GM12878 (cell line): ENCODE measurements at regions not wholly inside any gene's neighbourhood (a gene's known extent, or its start where the extent isn't known, plus 50 kb on each side); places are given as distances from the start of the nearest gene placed in this dataset.

Source experiments
- ATAC-seq: fragments of 200-7000 bp; cut with Tn5 transposase; 3 replicates; pipeline ENCODE4 v1.9.1; 2020; ENCODE audit warnings: mild to moderate bottlenecking, moderate library complexity
- BruUV-seq: library from RNA; stranded (reverse); fragments of 400-500 nt; replicated peaks from 2 replicates; lab custom pipeline; 2021; lab: Mats Ljungman, UMichigan
- CTCF ChIA-PET: fragments of 300-600 bp; sonication (Branson Sonifier 250); formaldehyde crosslinking; extraction: SDS; loops from one replicate; lab custom pipeline; 2021; ENCODE audit warnings: inconsistent platforms; lab: Yijun Ruan, JAX
- POLR2A ChIA-PET: fragments of 350-600 bp; formaldehyde crosslinking; extraction: SDS; loops from one replicate; lab custom pipeline; 2021; ENCODE audit warnings: inconsistent platforms; lab: Charles Lee
- RAD21 ChIA-PET: fragments of 300-600 bp; sonication (Branson Sonifier 250); formaldehyde crosslinking; loops from one replicate; lab custom pipeline; 2023; ENCODE audit warnings: antibody characterized with exemption; ENCODE audit not compliant: unreplicated experiment; lab: Charles Lee
- SMC1A ChIA-PET: fragments of 300-600 bp; sonication (Branson Sonifier 250); formaldehyde crosslinking; loops from one replicate; lab custom pipeline; 2023; ENCODE audit not compliant: unreplicated experiment, uncharacterized antibody; lab: Charles Lee
- DNase-seq: peaks from one replicate; pipeline ENCODE4 v3.0.0-alpha.2; 2011; ENCODE audit warnings: low read depth, low spot score
- FAIRE-seq: peaks from 3 replicates; lab custom pipeline; 2011; peaks lifted over from hg19 to GRCh38; lab: Jason Lieb, UNC
- H2AFZ ChIP-seq: 2 replicates; pipeline ENCODE4 v1.6.0; 2011; ENCODE audit warnings: low read depth, low read length, control low read depth; ENCODE audit not compliant: control insufficient read depth
- H3K27ac ChIP-seq: 2 replicates; pipeline ENCODE4 v1.5.1; 2011; ENCODE audit warnings: control low read depth; ENCODE audit not compliant: control insufficient read depth, insufficient read depth
- H3K27me3 ChIP-seq, 2 experiments: replicated peaks in 1 of 2; 2 replicates each; pipeline versions ENCODE4 v1.6.0 to v1.6.1; 2011; ENCODE audit warnings: low read length in 1 of 2; ENCODE audit not compliant: control insufficient read depth in 2 of 2, insufficient read depth in 2 of 2
- H3K36me3 ChIP-seq, 2 experiments: 2 replicates each; pipeline ENCODE4 v1.5.1; 2011; ENCODE audit warnings: low read length in 1 of 2; ENCODE audit not compliant: control insufficient read depth in 2 of 2, insufficient read depth in 2 of 2
- H3K4me1 ChIP-seq: 2 replicates; pipeline ENCODE4 v1.6.1; 2011; ENCODE audit warnings: mild to moderate bottlenecking, low read length, moderate library complexity, mixed read lengths; ENCODE audit not compliant: control insufficient read depth, insufficient read depth
- H3K4me2 ChIP-seq: 2 replicates; pipeline ENCODE4 v1.6.0; 2011; ENCODE audit warnings: control low read depth; ENCODE audit not compliant: control insufficient read depth, insufficient read depth
- H3K4me3 ChIP-seq: fragments of 200-600 bp; sonication (generic); 2 replicates; pipeline ENCODE4 v1.5.1; 2016
- H3K79me2 ChIP-seq: 2 replicates; pipeline ENCODE4 v1.6.0; 2011; ENCODE audit warnings: low read length; ENCODE audit not compliant: control insufficient read depth, insufficient read depth
- H3K9ac ChIP-seq: 2 replicates; pipeline ENCODE4 v1.8.0; 2011; ENCODE audit warnings: low read length, control low read depth, mixed read lengths; ENCODE audit not compliant: control insufficient read depth, insufficient read depth
- H3K9me3 ChIP-seq: replicated peaks from 3 replicates; pipeline ENCODE4 v1.5.1; 2011; ENCODE audit warnings: mild to moderate bottlenecking, low read length; ENCODE audit not compliant: control insufficient read depth, insufficient read depth
- H4K20me1 ChIP-seq: 2 replicates; pipeline ENCODE4 v1.6.0; 2011; ENCODE audit not compliant: control insufficient read depth, insufficient read depth
- BACH1 ChIP-seq: fragments of 450-650 bp; IDR thresholded peaks from 2 replicates; pipeline ENCODE4 v1.6.1; 2017; ENCODE audit warnings: mild to moderate bottlenecking, borderline replicate concordance
- BMI1 ChIP-seq: fragments of 450-650 bp; IDR thresholded peaks from 2 replicates; pipeline ENCODE4 v1.6.1; 2016; ENCODE audit warnings: mild to moderate bottlenecking, moderate library complexity, borderline replicate concordance
- CBX5 ChIP-seq: sonication (generic); IDR thresholded peaks from 2 replicates; pipeline ENCODE4 v1.6.1; 2016; ENCODE audit warnings: low read depth, moderate library complexity, mild to moderate bottlenecking, inconsistent platforms
- EZH2 ChIP-seq: IDR thresholded peaks from 2 replicates; pipeline ENCODE4 v1.6.1; 2012; ENCODE audit warnings: low read depth, mild to moderate bottlenecking, control low read depth, inconsistent platforms, low read length, borderline replicate concordance; ENCODE audit not compliant: control insufficient read depth
- IKZF2 ChIP-seq, 2 experiments: fragments of 450-650 bp; IDR thresholded peaks; 2 replicates each; pipeline ENCODE4 v1.6.1; 2017; ENCODE audit warnings: mild to moderate bottlenecking in 2 of 2, moderate library complexity in 2 of 2
- KLF5 ChIP-seq: fragments of 450-650 bp; IDR thresholded peaks from 2 replicates; pipeline ENCODE4 v1.6.1; 2014; ENCODE audit warnings: mild to moderate bottlenecking; ENCODE audit not compliant: partially characterized antibody
- NFXL1 ChIP-seq: fragments of 450-650 bp; IDR thresholded peaks from 2 replicates; pipeline ENCODE4 v1.6.1; 2017; ENCODE audit warnings: antibody characterized with exemption, mild to moderate bottlenecking, borderline replicate concordance
- NFYB ChIP-seq: IDR thresholded peaks from 2 replicates; pipeline ENCODE4 v1.6.1; 2011; ENCODE audit warnings: low read depth, mild to moderate bottlenecking, low read length, improper control_type of control experiment, moderate library complexity; ENCODE audit not compliant: insufficient read depth
- NRF1 ChIP-seq: conservative IDR thresholded peaks from 2 replicates; pipeline ENCODE4 v1.6.1; 2011; ENCODE audit warnings: mild to moderate bottlenecking, low read depth, low read length, improper control_type of control experiment
- PAX8 ChIP-seq: fragments of 450-650 bp; IDR thresholded peaks from 2 replicates; pipeline ENCODE4 v1.6.1; 2017; ENCODE audit warnings: mild to moderate bottlenecking, moderate library complexity
- RBBP5 ChIP-seq: fragments of 200-600 bp; sonication (generic); conservative IDR thresholded peaks from 2 replicates; pipeline ENCODE4 v1.6.1; 2016
- STAT3 ChIP-seq: IDR thresholded peaks from 2 replicates; pipeline ENCODE4 v1.6.1; 2011; ENCODE audit warnings: low read depth, low read length, improper control_type of control experiment
- TCF7 ChIP-seq: IDR thresholded peaks from 2 replicates; pipeline ENCODE4 v1.6.1; 2014; ENCODE audit warnings: antibody characterized with exemption, borderline replicate concordance
- YY1 ChIP-seq: IDR thresholded peaks from 2 replicates; pipeline ENCODE4 v1.6.1; 2011; ENCODE audit warnings: low read depth, mild to moderate bottlenecking, low read length
- WGBS: methylation state at CpG from one replicate; pipeline ENCODE4 v1.1.6; 2016; ENCODE audit warnings: low lambda C conversion rate; ENCODE audit not compliant: insufficient replicate concordance, insufficient coverage; ENCODE audit errors: missing lambda C conversion rate; 5-methylcytosine and 5-hydroxymethylcytosine counted together
- in situ Hi-C: fragments of 300-500 bp; cut with MboI; formaldehyde crosslinking; loops from 9 replicates; pipeline ENCODE4 v1.14.3; 2018; ENCODE audit warnings: mixed read lengths
- intact Hi-C: fragments of 100-400 bp; cut with micrococcal nuclease; formaldehyde crosslinking; loops from one replicate; pipeline ENCODE4 v1.14.2; 2022; ENCODE audit not compliant: unreplicated experiment

GRCh38 chr6:44598679-44599078, 211.2 kb downstream of the CDC5L start:
- no peaks in the 10 kb centered on the region for H4K20me1 ChIP-seq
- H3K4me1 ChIP-seq: no peaks in the 10 kb centered on the region
- TF ChIP-seq BMI1 (no peak), PAX8 (no peak), BACH1 (no peak), CBX5 (no peak), STAT3 (no peak), KLF5 (no peak), EZH2 (no peak), NFXL1 (no peak), RBBP5 (no peak), NRF1 (no peak), YY1 (no peak), TCF7 (no peak), IKZF2 (IDR thresholded peaks at IDR 0.05) (no peak), NFYB (no peak)
- H3K36me3 ChIP-seq: no peaks in the 10 kb centered on the region
- H3K4me2 ChIP-seq: no peak overlapping the region
- SMC1A ChIA-PET: interaction anchor here (1.4 kb wide), 1 partner anchor 1116 kb away, joined by 3 read pairs; no protein-coding TSS in a partner anchor
- BruUV-seq: no TSS peak
- CTCF ChIA-PET: interaction anchor here (0.6 kb wide), 1 partner anchor 82 kb away, joined by 3 read pairs; no protein-coding TSS in a partner anchor
- no peak overlapping the region for H3K27ac ChIP-seq
- H3K4me3 ChIP-seq: no peak overlapping the region
- DNase-seq (no peak), ATAC-seq (no peak), FAIRE-seq (no peak)
- H3K79me2 ChIP-seq: no peaks in the 10 kb centered on the region
- in situ Hi-C loops: loop anchor here (10.0 kb wide), 1 partner anchor 1326 kb away; no protein-coding TSS in a partner anchor
- RAD21 ChIA-PET: interaction anchor here (0.6 kb wide), 1 partner anchor 916 kb away, joined by 3 read pairs; no protein-coding TSS in a partner anchor
- H3K9ac ChIP-seq: no peak overlapping the region
- no peak overlapping the region for H2AFZ ChIP-seq
- 4% methylated on average over 5 of the region's 5 CpGs for WGBS
- POLR2A ChIA-PET: no interaction called here
- H3K9me3 ChIP-seq: no peaks in the 10 kb centered on the region
- peaks cover 0 to 2% of the 10 kb centered on the region in 2 experiments; a peak in 1 of 4 replicates for H3K27me3 ChIP-seq
- intact Hi-C loops: loop anchor here (10.0 kb wide), 1 partner anchor 1116 kb away; no protein-coding TSS in a partner anchor
